B cell (primary cell): ENCODE measurements at regions not wholly inside any gene's neighbourhood (a gene's known extent, or its start where the extent isn't known, plus 50 kb on each side); places are given as distances from the start of the nearest gene placed in this dataset.

Source experiments
- CTCF ChIP-seq: fragments of 200-600 bp; IDR thresholded peaks from one replicate; pipeline ENCODE4 v1.8.0; 2022; ENCODE audit warnings: antibody characterized with exemption, mild to moderate bottlenecking
- EZH2 ChIP-seq: IDR thresholded peaks from 2 replicates; pipeline ENCODE4 v1.6.1; 2012; ENCODE audit warnings: borderline replicate concordance, low read depth, mild to moderate bottlenecking, moderate library complexity, low read length; ENCODE audit not compliant: insufficient read depth, poor library complexity, severe bottlenecking

GRCh38 chr18:75735291-75735690, 307.8 kb upstream of the SMIM21 start:
- TF ChIP-seq EZH2 (no peak), CTCF (no peak)
